Osteoblast (primary cell): ENCODE measurements at regions not wholly inside any gene's neighbourhood (a gene's known extent, or its start where the extent isn't known, plus 50 kb on each side); places are given as distances from the start of the nearest gene placed in this dataset.

Experiments used
- DNase-seq: peaks from one replicate; pipeline ENCODE4 v3.0.0; 2011; ENCODE audit warnings: low spot score, mixed read lengths; ENCODE audit not compliant: insufficient read length; ENCODE audit errors: missing footprints
- H2AFZ ChIP-seq: 2 replicates; pipeline ENCODE4 v1.6.0; 2011; ENCODE audit warnings: mild to moderate bottlenecking, low read length
- H3K27ac ChIP-seq: 2 replicates; pipeline ENCODE4 v1.5.1; 2011; ENCODE audit warnings: mild to moderate bottlenecking, low read depth, low read length, moderate library complexity
- H3K27me3 ChIP-seq: 2 replicates; pipeline ENCODE4 v1.6.0; 2012; ENCODE audit warnings: mild to moderate bottlenecking, control low read depth, inconsistent platforms, low read length, moderate library complexity; ENCODE audit not compliant: insufficient read depth
- H3K36me3 ChIP-seq: 2 replicates; pipeline ENCODE4 v1.5.1; 2011; ENCODE audit warnings: mild to moderate bottlenecking, low read length, control low read depth, moderate library complexity; ENCODE audit not compliant: insufficient read depth
- H3K4me1 ChIP-seq: 2 replicates; pipeline ENCODE4 v1.5.1; 2011; ENCODE audit warnings: mild to moderate bottlenecking, low read length, control low read depth, moderate library complexity; ENCODE audit not compliant: insufficient read depth
- H3K4me2 ChIP-seq: 2 replicates; pipeline ENCODE4 v1.6.0; 2011; ENCODE audit warnings: mild to moderate bottlenecking, low read length; ENCODE audit not compliant: insufficient read depth
- H3K4me3 ChIP-seq: fragments of 200-600 bp; sonication (generic); 3 replicates; pipeline ENCODE4 v1.5.1; 2012; ENCODE audit warnings: mild to moderate bottlenecking, low read length, inconsistent platforms; ENCODE audit not compliant: insufficient read depth
- H3K79me2 ChIP-seq: 2 replicates; pipeline ENCODE4 v1.6.0; 2012; ENCODE audit warnings: mild to moderate bottlenecking, low read length, control low read depth, inconsistent platforms; ENCODE audit not compliant: insufficient read depth
- H3K9me3 ChIP-seq: 2 replicates; pipeline ENCODE4 v1.5.1; 2011; ENCODE audit warnings: low read depth, low read length, control low read depth
- H4K20me1 ChIP-seq: 2 replicates; pipeline ENCODE4 v1.6.0; 2012; ENCODE audit warnings: mild to moderate bottlenecking, low read length, control low read depth; ENCODE audit not compliant: insufficient read depth
- CTCF ChIP-seq: IDR thresholded peaks from 2 replicates; pipeline ENCODE4 v1.5.1; 2011; ENCODE audit warnings: mild to moderate bottlenecking, low read depth, low read length, moderate library complexity; ENCODE audit errors: extremely low read depth

- peak; percentile 76 for DNase-seq
- Histone ChIP-seq H3K27ac (no peak overlapping the region), H3K27me3 (no peaks in the 10 kb centered on the region)
Measured at GRCh38 chr9:107816561-107817021, 327.0 kb upstream of the KLF4 start.

GRCh38 chr9:107815782-107816560 lies 326.4 kb upstream of the KLF4 start:
- no peak for TF ChIP-seq CTCF
- no peak overlapping the region for H2AFZ ChIP-seq
- no peak overlapping the region for H3K4me2 ChIP-seq
- H3K27me3 ChIP-seq, result no peaks in the 10 kb centered on the region
- no peak for DNase-seq
- H3K4me3 ChIP-seq, result no peak overlapping the region
- H4K20me1 ChIP-seq, result no peaks in the 10 kb centered on the region
- H3K9me3 ChIP-seq, result no peaks in the 10 kb centered on the region
- H3K27ac ChIP-seq, result no peak overlapping the region
- no peaks in the 10 kb centered on the region for H3K36me3 ChIP-seq
- no peaks in the 10 kb centered on the region for H3K79me2 ChIP-seq
- H3K4me1 ChIP-seq, result peaks cover under 1% of the 10 kb centered on the region

More at GRCh38 chr9:107816561-107817021, 327.0 kb upstream of the KLF4 start:
- no peaks in the 10 kb centered on the region for H3K4me1 ChIP-seq
- H3K36me3 ChIP-seq, result no peaks in the 10 kb centered on the region
- no peaks in the 10 kb centered on the region for H4K20me1 ChIP-seq
- H3K4me3 ChIP-seq, result no peak overlapping the region
- TF ChIP-seq CTCF, result no peak
- H3K79me2 ChIP-seq, result no peaks in the 10 kb centered on the region
- H2AFZ ChIP-seq, result no peak overlapping the region
- H3K9me3 ChIP-seq, result no peaks in the 10 kb centered on the region
- H3K4me2 ChIP-seq, result no peak overlapping the region

- no peak overlapping the region for H2AFZ ChIP-seq
- peaks cover 15% of the 10 kb centered on the region for H3K4me1 ChIP-seq
- H3K4me3 ChIP-seq, result no peak overlapping the region
- H3K36me3 ChIP-seq, result no peaks in the 10 kb centered on the region
- no peaks in the 10 kb centered on the region for H3K9me3 ChIP-seq
- no peaks in the 10 kb centered on the region for H3K27me3 ChIP-seq
- no peak overlapping the region for H3K27ac ChIP-seq
- no peaks in the 10 kb centered on the region for H4K20me1 ChIP-seq
- H3K79me2 ChIP-seq, result no peaks in the 10 kb centered on the region
- no peak for TF ChIP-seq CTCF
- DNase-seq, result no peak
- no peak overlapping the region for H3K4me2 ChIP-seq
Measured at GRCh38 chr9:107813287-107813686, 323.7 kb upstream of the KLF4 start.

- peak overlapping the region; percentile 6 for H3K27ac ChIP-seq
- no peak overlapping the region for H3K4me2 ChIP-seq
- H4K20me1 ChIP-seq, result no peaks in the 10 kb centered on the region
- H3K79me2 ChIP-seq, result no peaks in the 10 kb centered on the region
- no peaks in the 10 kb centered on the region for H3K27me3 ChIP-seq
- no peak overlapping the region for H3K4me3 ChIP-seq
- no peak for DNase-seq
- no peaks in the 10 kb centered on the region for H3K9me3 ChIP-seq
- no peak for TF ChIP-seq CTCF
- peak overlapping the region; percentile 47 for H2AFZ ChIP-seq
- H3K4me1 ChIP-seq, result peaks cover 17% of the 10 kb centered on the region
- no peaks in the 10 kb centered on the region for H3K36me3 ChIP-seq
Measured at GRCh38 chr9:107810461-107810961, 320.9 kb upstream of the KLF4 start.
